B cell (primary cell): ENCODE measurements at regions not wholly inside any gene's neighbourhood (a gene's known extent, or its start where the extent isn't known, plus 50 kb on each side); places are given as distances from the start of the nearest gene placed in this dataset.
A peak's percentile ranks its signal among the peaks of the same experiment; 100 is the strongest.

Source experiments
- ATAC-seq: fragments of 200-7000 bp; cut with Tn5 transposase; one replicate; pipeline ENCODE4 v1.10.0; 2021; ENCODE audit warnings: low read depth, mild to moderate bottlenecking, moderate number of reproducible peaks, moderate library complexity
- CTCF ChIA-PET: fragments of 350-600 bp; sonication (Branson Sonifier 250); formaldehyde crosslinking; loops from one replicate; lab custom pipeline; 2021; ENCODE audit warnings: antibody characterized with exemption, inconsistent platforms; lab: Charles Lee
- POLR2A ChIA-PET: fragments of 350-600 bp; sonication (Branson Sonifier 250); formaldehyde crosslinking; loops from one replicate; lab custom pipeline; 2021; ENCODE audit warnings: antibody characterized with exemption; lab: Charles Lee
- DNase-seq: peaks from one replicate; pipeline ENCODE4 v3.0.0; 2013
- H2AFZ ChIP-seq: 2 replicates; pipeline ENCODE4 v1.6.1; 2012; ENCODE audit warnings: mild to moderate bottlenecking, low read depth, low read length; ENCODE audit not compliant: insufficient read depth, poor library complexity, severe bottlenecking
- H3K27ac ChIP-seq, 2 donors: 1 replicate in 1 of 2; 2 replicates in 1 of 2; pipeline ENCODE4 v1.5.1; 2012 to 2013; ENCODE audit warnings: low read length in 2 of 2, mild to moderate bottlenecking in 2 of 2, moderate library complexity in 1 of 2
- H3K27me3 ChIP-seq, 4 experiments: fragments of 200-600 bp in 1 of 4; sonication (generic) in 1 of 4; replicated peaks in 1 of 4; 1 replicate in 2 of 4; 2 replicates in 2 of 4; pipeline versions ENCODE4 v1.6.1 to v1.7.0; 2013 to 2016; ENCODE audit warnings: low read length in 3 of 4, mild to moderate bottlenecking in 2 of 4, mixed read lengths in 1 of 4, moderate library complexity in 1 of 4; ENCODE audit not compliant: insufficient read depth in 4 of 4, control insufficient read depth in 3 of 4; ENCODE audit errors: control extremely low read depth in 1 of 4
- H3K36me3 ChIP-seq, 2 experiments: replicated peaks in 1 of 2; 1 replicate in 1 of 2; 2 replicates in 1 of 2; pipeline versions ENCODE4 v1.6.1 to v1.7.1; 2013; ENCODE audit warnings: low read length in 1 of 2; ENCODE audit not compliant: insufficient read depth in 2 of 2, control insufficient read depth in 1 of 2; ENCODE audit errors: control extremely low read depth in 1 of 2, extremely low read depth in 1 of 2
- H3K4me1 ChIP-seq, 2 donors: fragments of 200-600 bp in 1 of 2; sonication (generic) in 1 of 2; 1 replicate in 1 of 2; 2 replicates in 1 of 2; pipeline versions ENCODE4 v1.5.1 to v1.6.1; 2013 to 2017; ENCODE audit warnings: low read length in 2 of 2; ENCODE audit not compliant: control insufficient read depth in 2 of 2, insufficient read depth in 2 of 2
- H3K4me2 ChIP-seq: replicated peaks from 2 replicates; pipeline ENCODE3; 2012; ENCODE audit warnings: mild to moderate bottlenecking, low read depth, low read length; ENCODE audit not compliant: poor library complexity, severe bottlenecking
- H3K4me3 ChIP-seq, 5 experiments: fragments of 200-600 bp in 1 of 5; sonication (generic) in 1 of 5; 1 replicate in 3 of 5; 2 replicates in 2 of 5; pipeline versions ENCODE4 v1.5.1 to v1.7.0; 2011 to 2016; ENCODE audit warnings: low read length in 4 of 5, mild to moderate bottlenecking in 4 of 5, low read depth in 2 of 5, control low read depth in 1 of 5, moderate library complexity in 1 of 5; ENCODE audit not compliant: insufficient read depth in 1 of 5; ENCODE audit errors: control extremely low read depth in 1 of 5, extremely low read depth in 1 of 5
- H3K79me2 ChIP-seq: fragments of 200-600 bp; sonication (generic); one replicate; pipeline ENCODE4 v1.6.0; 2016; ENCODE audit warnings: low read length; ENCODE audit not compliant: control insufficient read depth, insufficient read depth
- H3K9ac ChIP-seq: fragments of 200-600 bp; sonication (generic); 2 replicates; pipeline ENCODE4 v1.6.1; 2017; ENCODE audit warnings: mild to moderate bottlenecking, low read length, moderate library complexity
- H3K9me3 ChIP-seq, 3 donors: one replicate each; pipeline versions ENCODE4 v1.6.1 to v1.7.1; 2013; ENCODE audit warnings: low read length in 2 of 3; ENCODE audit not compliant: control insufficient read depth in 2 of 3, insufficient read depth in 1 of 3; ENCODE audit errors: control extremely low read depth in 1 of 3
- H4K20me1 ChIP-seq: 2 replicates; pipeline ENCODE4 v1.6.0; 2012; ENCODE audit warnings: mild to moderate bottlenecking, low read length; ENCODE audit not compliant: insufficient read depth, control insufficient read depth, poor library complexity, severe bottlenecking
- H3K27ac Mint-ChIP-seq: one replicate; pipeline ENCODE4 v1.8.0; 2021; ENCODE audit warnings: mixed read lengths
- H3K27me3 Mint-ChIP-seq: one replicate; pipeline ENCODE4 v1.8.0; 2021; ENCODE audit warnings: mixed read lengths
- H3K4me1 Mint-ChIP-seq: one replicate; pipeline ENCODE4 v1.8.0; 2021; ENCODE audit warnings: mixed read lengths
- H3K4me3 Mint-ChIP-seq: one replicate; pipeline ENCODE4 v1.8.0; 2021; ENCODE audit warnings: mixed read lengths
- H3K9me3 Mint-ChIP-seq: one replicate; pipeline ENCODE4 v1.8.0; 2022; ENCODE audit warnings: mixed read lengths; ENCODE audit not compliant: insufficient read depth
- CTCF ChIP-seq: fragments of 200-600 bp; IDR thresholded peaks from one replicate; pipeline ENCODE4 v1.8.0; 2022; ENCODE audit warnings: antibody characterized with exemption, mild to moderate bottlenecking
- EZH2 ChIP-seq: IDR thresholded peaks from 2 replicates; pipeline ENCODE4 v1.6.1; 2012; ENCODE audit warnings: borderline replicate concordance, low read depth, mild to moderate bottlenecking, moderate library complexity, low read length; ENCODE audit not compliant: insufficient read depth, poor library complexity, severe bottlenecking
- WGBS: methylation state at CpG from one replicate; pipeline ENCODE4 v1.1.5; 2013; ENCODE audit warnings: missing lambda C conversion rate; ENCODE audit not compliant: insufficient coverage; 5-methylcytosine and 5-hydroxymethylcytosine counted together
- intact Hi-C: fragments of 100-400 bp; cut with micrococcal nuclease; formaldehyde crosslinking; loops from one replicate; pipeline ENCODE4 v1.10.0; 2022

DNA sequence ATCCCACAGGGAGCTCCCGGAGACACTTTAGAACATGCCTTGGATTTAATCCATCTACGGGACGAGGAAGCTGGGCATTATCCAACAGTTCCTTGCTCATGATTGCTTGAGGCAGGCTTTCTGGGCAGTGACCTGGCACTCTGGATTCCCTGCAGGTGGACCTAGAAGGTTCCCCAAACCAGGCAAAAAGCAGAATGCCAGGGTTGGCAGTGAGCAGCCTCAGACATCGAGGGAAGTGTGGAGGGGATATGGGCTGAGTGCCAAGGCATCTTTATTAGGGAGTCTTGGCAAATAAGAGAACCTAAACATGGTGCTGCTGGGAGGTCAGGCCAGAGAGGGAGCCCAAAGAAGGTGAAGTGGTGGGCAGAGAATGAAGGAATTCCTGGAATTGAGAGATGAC, 158.5 kb downstream of the CD83 start:
- no peaks in the 10 kb centered on the region for H3K27me3 Mint-ChIP-seq
- H2AFZ ChIP-seq: peak overlapping the region; percentile 68
- peak overlapping the region in 1 of 5 experiments; percentile 50 for H3K4me3 ChIP-seq
- peaks cover 1% of the 10 kb centered on the region for H3K9me3 Mint-ChIP-seq
- DNase-seq: peak; percentile 29
- H3K27me3 ChIP-seq: no peaks in the 10 kb centered on the region
- CTCF ChIA-PET: interaction anchor here (1.1 to 2.2 kb wide), 2 partner anchors 21 to 59 kb away, joined by 3 to 6 read pairs; no protein-coding TSS in a partner anchor
- intact Hi-C loops: loop anchor here (2.0 to 5.0 kb wide), 3 partner anchors 64 to 877 kb away; no protein-coding TSS in a partner anchor
- peak overlapping the region; percentile 50 for H3K9ac ChIP-seq
- 71% methylated on average over 4 of the region's 4 CpGs for WGBS
- H3K4me1 Mint-ChIP-seq: peaks cover 81% of the 10 kb centered on the region
- peaks cover 0 to 24% (median 10%) of the 10 kb centered on the region in 3 donors for H3K9me3 ChIP-seq
- peaks cover 18% of the 10 kb centered on the region for H3K79me2 ChIP-seq
- H3K4me3 Mint-ChIP-seq: peak overlapping the region; percentile 58
- POLR2A ChIA-PET: interaction anchor here (0.6 kb wide), 1 partner anchor 116 kb away, joined by 6 read pairs; no protein-coding TSS in a partner anchor
- H3K27ac ChIP-seq: peak overlapping the region; percentile 97 to 99
- peaks cover 69 to 86% of the 10 kb centered on the region in 2 donors for H3K4me1 ChIP-seq
- peak overlapping the region; percentile 92 for H3K27ac Mint-ChIP-seq
- no peak for TF ChIP-seq CTCF
- no peaks in the 10 kb centered on the region for H4K20me1 ChIP-seq
- ATAC-seq: no peak
- peak overlapping the region; percentile 73 for H3K4me2 ChIP-seq
- H3K36me3 ChIP-seq: no peaks in the 10 kb centered on the region

DNA sequence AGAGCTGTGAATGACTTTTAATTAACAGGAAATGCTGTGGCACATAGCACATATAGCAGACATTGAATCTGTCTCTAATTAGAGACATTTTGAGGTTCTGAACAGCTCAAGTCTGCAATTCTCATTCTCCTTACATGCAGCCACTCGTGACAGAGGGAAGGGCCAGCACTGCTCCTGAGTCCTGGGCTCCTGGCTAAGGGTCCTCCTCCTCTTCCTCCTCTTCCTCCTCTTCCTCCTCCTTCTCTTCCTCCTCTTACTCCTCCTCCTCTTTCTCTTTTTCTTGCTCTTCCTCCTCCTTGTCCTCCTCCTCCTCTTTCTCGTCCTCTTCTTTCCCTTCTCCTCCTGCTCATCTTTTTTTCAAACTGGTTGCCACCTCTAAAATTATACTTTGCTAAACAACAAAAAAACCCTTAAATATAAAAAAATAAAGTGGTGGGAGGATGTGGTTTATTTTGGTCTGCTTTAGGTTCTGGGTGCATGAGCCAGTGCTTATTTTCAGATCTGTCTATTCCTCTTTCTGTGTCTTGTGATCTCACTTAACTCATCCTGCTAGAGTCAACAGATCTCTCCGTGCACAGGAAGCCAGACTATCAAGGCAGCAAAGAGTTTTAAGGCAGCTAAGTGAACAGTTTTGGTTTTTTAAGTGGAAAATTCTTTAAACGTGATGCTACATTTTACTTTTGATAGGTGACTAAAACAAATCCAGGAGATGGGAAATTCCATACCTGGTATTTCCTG, 159.3 kb downstream of the CD83 start:
- H3K79me2 ChIP-seq: peaks cover 18% of the 10 kb centered on the region
- H3K9me3 ChIP-seq: peaks cover 0 to 26% (median 10%) of the 10 kb centered on the region in 3 donors
- H3K36me3 ChIP-seq: no peaks in the 10 kb centered on the region
- H4K20me1 ChIP-seq: no peaks in the 10 kb centered on the region
- 0% methylated on average over 2 of the region's 4 CpGs for WGBS
- peak; percentile 92 for ATAC-seq
- H3K27me3 ChIP-seq: no peaks in the 10 kb centered on the region
- peaks cover 61 to 79% of the 10 kb centered on the region in 2 donors for H3K4me1 ChIP-seq
- H3K27ac ChIP-seq: peak overlapping the region; percentile 97 to 99
- peak; percentile 82 for DNase-seq
- TF ChIP-seq CTCF (no peak), EZH2 (no peak)
- Mint-ChIP-seq H3K27me3 (no peaks in the 10 kb centered on the region), H3K4me3 (peak overlapping the region; percentile 58), H3K27ac (peak overlapping the region; percentile 92), H3K9me3 (peaks cover 1% of the 10 kb centered on the region), H3K4me1 (peaks cover 75% of the 10 kb centered on the region)
- peak overlapping the region; percentile 50 for H3K9ac ChIP-seq
- intact Hi-C loops: loop anchor here (1.0 to 5.0 kb wide), 4 partner anchors 35 to 876 kb away; no protein-coding TSS in a partner anchor
- peak overlapping the region in 4 of 5 experiments; percentile 19 to 50 (median 24) for H3K4me3 ChIP-seq
- H2AFZ ChIP-seq: peak overlapping the region; percentile 68
- CTCF ChIA-PET: interaction anchor here (0.9 to 2.2 kb wide), 5 partner anchors 8 to 60 kb away, joined by 3 to 6 read pairs (median 3); no protein-coding TSS in a partner anchor
- peak overlapping the region; percentile 73 for H3K4me2 ChIP-seq
- POLR2A ChIA-PET: no interaction called here
